HCT116 (cell line): ENCODE measurements at regions not wholly inside any gene's neighbourhood (a gene's known extent, or its start where the extent isn't known, plus 50 kb on each side); places are given as distances from the start of the nearest gene placed in this dataset.

Experiments used
- CTCF ChIP-seq, 3 experiments: fragments of 200-600 bp in 1 of 3; sonication (generic) in 1 of 3; IDR thresholded peaks in 2 of 3; conservative IDR thresholded peaks in 1 of 3; 2 replicates each; pipeline ENCODE4 v1.5.1; 2012 to 2017; ENCODE audit warnings: low read depth in 2 of 3, low read length in 2 of 3, antibody characterized with exemption in 1 of 3, borderline replicate concordance in 1 of 3, control low read depth in 1 of 3, mild to moderate bottlenecking in 1 of 3, mixed read lengths in 1 of 3, mixed run types in 1 of 3, moderate library complexity in 1 of 3; ENCODE audit not compliant: insufficient read depth in 1 of 3
- EZH2 ChIP-seq: fragments of 200-600 bp; sonication (generic); IDR thresholded peaks from 2 replicates; pipeline ENCODE4 v1.6.1; 2017; ENCODE audit warnings: antibody characterized with exemption, mixed run types
- POLR2A ChIP-seq: IDR thresholded peaks from 2 replicates; pipeline ENCODE4 v1.7.0; 2011; ENCODE audit warnings: borderline replicate concordance; ENCODE audit not compliant: insufficient read depth, insufficient read length; ENCODE audit errors: extremely low read depth
- POLR2AphosphoS5 ChIP-seq: IDR thresholded peaks from 2 replicates; pipeline ENCODE4 v1.6.1; 2011; ENCODE audit warnings: mild to moderate bottlenecking, low read depth, low read length, moderate library complexity
- RAD21 ChIP-seq: IDR thresholded peaks from 2 replicates; pipeline ENCODE4 v1.6.1; 2012; ENCODE audit warnings: low read depth, mild to moderate bottlenecking
- TCF7L2 ChIP-seq: IDR thresholded peaks from 2 replicates; pipeline ENCODE4 v1.7.0; 2011; ENCODE audit warnings: borderline replicate concordance, inconsistent platforms; ENCODE audit not compliant: insufficient read depth, insufficient read length; ENCODE audit errors: extremely low read depth

DNA sequence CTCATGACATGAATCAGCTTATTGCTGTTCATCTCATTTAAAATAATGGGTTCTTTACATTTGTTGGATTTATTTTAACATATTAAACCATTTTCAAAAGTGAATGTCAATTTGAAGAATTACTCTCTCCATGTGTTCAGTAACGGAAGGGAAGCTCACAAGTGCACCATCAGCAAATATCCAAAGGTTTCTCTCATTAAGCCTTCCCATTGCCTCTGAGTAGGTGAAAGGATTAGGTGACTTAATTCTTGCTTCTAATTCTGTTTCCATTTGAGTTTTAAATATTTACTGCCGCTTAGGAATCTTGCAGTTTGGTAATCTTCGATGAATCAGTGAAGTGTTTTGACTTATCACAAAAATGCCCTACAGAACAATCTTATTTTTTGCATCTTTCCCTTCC lies 145.1 kb upstream of the NYAP2 start:
- TF ChIP-seq EZH2 (no peak), CTCF (IDR thresholded peaks at IDR 0.05 in 2 of 3, conservative IDR thresholded peaks at IDR 0.05 in 1 of 3; ENCODE audit: borderline replicate concordance in 1 of 3, insufficient read depth in 1 of 3, low read depth in 2 of 3, low read length in 2 of 3) (no peak), POLR2A (no peak), TCF7L2 (no peak), RAD21 (no peak), POLR2AphosphoS5 (no peak)
